ENCODE measurements at regions not wholly inside any gene's neighbourhood (a gene's known extent, or its start where the extent isn't known, plus 50 kb on each side); places are given as distances from the start of the nearest gene placed in this dataset.

DNA sequence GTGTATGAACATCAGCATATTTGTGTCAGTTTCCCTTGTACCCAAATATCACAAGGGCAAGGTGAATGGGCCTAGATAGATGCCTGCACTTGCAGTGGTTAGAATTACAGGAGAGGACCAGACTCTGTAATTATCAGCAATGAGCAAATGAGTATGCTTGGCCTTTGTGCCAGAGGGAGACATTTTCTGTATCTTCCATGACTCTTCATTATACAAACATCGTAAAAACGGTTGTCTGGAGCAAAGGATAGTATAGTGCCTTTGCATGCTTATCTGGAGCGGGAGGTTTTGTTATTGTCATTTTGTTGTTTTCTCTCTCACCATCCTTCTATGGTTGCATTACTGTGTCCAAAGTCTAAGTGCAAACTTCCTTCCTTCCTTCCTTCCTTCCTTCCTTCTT lies 1568.5 kb upstream of the NUDT12 start (continued):
- TF ChIP-seq, protein P1, sequence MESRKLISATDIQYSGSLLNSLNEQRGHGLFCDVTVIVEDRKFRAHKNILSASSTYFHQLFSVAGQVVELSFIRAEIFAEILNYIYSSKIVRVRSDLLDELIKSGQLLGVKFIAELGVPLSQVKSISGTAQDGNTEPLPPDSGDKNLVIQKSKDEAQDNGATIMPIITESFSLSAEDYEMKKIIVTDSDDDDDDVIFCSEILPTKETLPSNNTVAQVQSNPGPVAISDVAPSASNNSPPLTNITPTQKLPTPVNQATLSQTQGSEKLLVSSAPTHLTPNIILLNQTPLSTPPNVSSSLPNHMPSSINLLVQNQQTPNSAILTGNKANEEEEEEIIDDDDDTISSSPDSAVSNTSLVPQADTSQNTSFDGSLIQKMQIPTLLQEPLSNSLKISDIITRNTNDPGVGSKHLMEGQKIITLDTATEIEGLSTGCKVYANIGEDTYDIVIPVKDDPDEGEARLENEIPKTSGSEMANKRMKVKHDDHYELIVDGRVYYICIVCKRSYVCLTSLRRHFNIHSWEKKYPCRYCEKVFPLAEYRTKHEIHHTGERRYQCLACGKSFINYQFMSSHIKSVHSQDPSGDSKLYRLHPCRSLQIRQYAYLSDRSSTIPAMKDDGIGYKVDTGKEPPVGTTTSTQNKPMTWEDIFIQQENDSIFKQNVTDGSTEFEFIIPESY (IDR thresholded peaks at IDR 0.05) = no peak
- TF ChIP-seq FOXA1 (IDR thresholded peaks at IDR 0.05) (no peak), EGR1 (IDR thresholded peaks at IDR 0.05; ENCODE audit: low read depth in 2 of 2) (no peak), NR2F2 (IDR thresholded peaks at IDR 0.05) (no peak), TAF1 (conservative IDR thresholded peaks at IDR 0.05) (no peak), RXRA (IDR thresholded peaks at IDR 0.05) (no peak), RAD21 (IDR thresholded peaks at IDR 0.05) (no peak), SP1 (IDR thresholded peaks at IDR 0.05) (no peak)
- TF ChIP-seq, protein P2, sequence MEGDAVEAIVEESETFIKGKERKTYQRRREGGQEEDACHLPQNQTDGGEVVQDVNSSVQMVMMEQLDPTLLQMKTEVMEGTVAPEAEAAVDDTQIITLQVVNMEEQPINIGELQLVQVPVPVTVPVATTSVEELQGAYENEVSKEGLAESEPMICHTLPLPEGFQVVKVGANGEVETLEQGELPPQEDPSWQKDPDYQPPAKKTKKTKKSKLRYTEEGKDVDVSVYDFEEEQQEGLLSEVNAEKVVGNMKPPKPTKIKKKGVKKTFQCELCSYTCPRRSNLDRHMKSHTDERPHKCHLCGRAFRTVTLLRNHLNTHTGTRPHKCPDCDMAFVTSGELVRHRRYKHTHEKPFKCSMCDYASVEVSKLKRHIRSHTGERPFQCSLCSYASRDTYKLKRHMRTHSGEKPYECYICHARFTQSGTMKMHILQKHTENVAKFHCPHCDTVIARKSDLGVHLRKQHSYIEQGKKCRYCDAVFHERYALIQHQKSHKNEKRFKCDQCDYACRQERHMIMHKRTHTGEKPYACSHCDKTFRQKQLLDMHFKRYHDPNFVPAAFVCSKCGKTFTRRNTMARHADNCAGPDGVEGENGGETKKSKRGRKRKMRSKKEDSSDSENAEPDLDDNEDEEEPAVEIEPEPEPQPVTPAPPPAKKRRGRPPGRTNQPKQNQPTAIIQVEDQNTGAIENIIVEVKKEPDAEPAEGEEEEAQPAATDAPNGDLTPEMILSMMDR (IDR thresholded peaks at IDR 0.05; ENCODE audit: low read depth, low read length, missing input control) = no peak

DNA sequence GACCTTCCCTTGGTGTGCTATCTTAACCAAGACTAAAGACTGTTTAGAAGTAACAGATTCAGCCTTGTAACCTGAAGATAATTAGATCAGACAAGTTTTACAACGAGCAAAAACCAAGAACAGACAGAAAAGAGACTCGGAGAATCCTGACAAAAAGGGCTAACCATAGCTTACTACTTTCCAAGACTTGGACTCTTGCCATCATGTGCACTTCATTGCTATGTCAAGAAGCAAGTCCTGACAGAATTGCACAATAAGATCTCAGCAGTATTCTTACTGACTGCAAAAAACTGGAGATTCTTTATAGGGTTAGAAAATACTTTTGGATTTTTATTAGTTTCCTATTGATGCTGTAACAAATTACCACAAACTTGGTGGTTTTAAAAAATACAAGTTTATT lies 1539.0 kb upstream of the NUDT12 start:
- no peaks in the 10 kb centered on the region for H3K9me3 ChIP-seq (ENCODE audit: control insufficient read depth in 4 of 4, low read length in 3 of 4)
- no peak for TF ChIP-seq YY1 (IDR thresholded peaks at IDR 0.05)
- TF ChIP-seq, protein P2 (IDR thresholded peaks at IDR 0.05; ENCODE audit: low read depth, low read length, missing input control) = no peak
- no peak for TF ChIP-seq FOXA2 (IDR thresholded peaks at IDR 0.05)
- no peak for TF ChIP-seq JUND (IDR thresholded peaks at IDR 0.05)
- no peak for TF ChIP-seq GABPA (IDR thresholded peaks at IDR 0.05 in 1 of 2, conservative IDR thresholded peaks at IDR 0.05 in 1 of 2)
- TF ChIP-seq HNF4A (conservative IDR thresholded peaks at IDR 0.05) = no peak
- TF ChIP-seq, protein P1 (IDR thresholded peaks at IDR 0.05) = no peak
- TF ChIP-seq FOXA1 (IDR thresholded peaks at IDR 0.05) = no peak
- no peak for TF ChIP-seq RXRA (IDR thresholded peaks at IDR 0.05)
- no peak for TF ChIP-seq TAF1 (conservative IDR thresholded peaks at IDR 0.05)
- TF ChIP-seq, protein P3, sequence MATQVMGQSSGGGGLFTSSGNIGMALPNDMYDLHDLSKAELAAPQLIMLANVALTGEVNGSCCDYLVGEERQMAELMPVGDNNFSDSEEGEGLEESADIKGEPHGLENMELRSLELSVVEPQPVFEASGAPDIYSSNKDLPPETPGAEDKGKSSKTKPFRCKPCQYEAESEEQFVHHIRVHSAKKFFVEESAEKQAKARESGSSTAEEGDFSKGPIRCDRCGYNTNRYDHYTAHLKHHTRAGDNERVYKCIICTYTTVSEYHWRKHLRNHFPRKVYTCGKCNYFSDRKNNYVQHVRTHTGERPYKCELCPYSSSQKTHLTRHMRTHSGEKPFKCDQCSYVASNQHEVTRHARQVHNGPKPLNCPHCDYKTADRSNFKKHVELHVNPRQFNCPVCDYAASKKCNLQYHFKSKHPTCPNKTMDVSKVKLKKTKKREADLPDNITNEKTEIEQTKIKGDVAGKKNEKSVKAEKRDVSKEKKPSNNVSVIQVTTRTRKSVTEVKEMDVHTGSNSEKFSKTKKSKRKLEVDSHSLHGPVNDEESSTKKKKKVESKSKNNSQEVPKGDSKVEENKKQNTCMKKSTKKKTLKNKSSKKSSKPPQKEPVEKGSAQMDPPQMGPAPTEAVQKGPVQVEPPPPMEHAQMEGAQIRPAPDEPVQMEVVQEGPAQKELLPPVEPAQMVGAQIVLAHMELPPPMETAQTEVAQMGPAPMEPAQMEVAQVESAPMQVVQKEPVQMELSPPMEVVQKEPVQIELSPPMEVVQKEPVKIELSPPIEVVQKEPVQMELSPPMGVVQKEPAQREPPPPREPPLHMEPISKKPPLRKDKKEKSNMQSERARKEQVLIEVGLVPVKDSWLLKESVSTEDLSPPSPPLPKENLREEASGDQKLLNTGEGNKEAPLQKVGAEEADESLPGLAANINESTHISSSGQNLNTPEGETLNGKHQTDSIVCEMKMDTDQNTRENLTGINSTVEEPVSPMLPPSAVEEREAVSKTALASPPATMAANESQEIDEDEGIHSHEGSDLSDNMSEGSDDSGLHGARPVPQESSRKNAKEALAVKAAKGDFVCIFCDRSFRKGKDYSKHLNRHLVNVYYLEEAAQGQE (IDR thresholded peaks at IDR 0.05) = no peak
- TF ChIP-seq, protein P4, sequence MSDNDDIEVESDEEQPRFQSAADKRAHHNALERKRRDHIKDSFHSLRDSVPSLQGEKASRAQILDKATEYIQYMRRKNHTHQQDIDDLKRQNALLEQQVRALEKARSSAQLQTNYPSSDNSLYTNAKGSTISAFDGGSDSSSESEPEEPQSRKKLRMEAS (IDR thresholded peaks at IDR 0.05) = no peak
- no peak for TF ChIP-seq EGR1 (IDR thresholded peaks at IDR 0.05; ENCODE audit: low read depth in 2 of 2)

More for the DNA sequence above, 1539.0 kb upstream of the NUDT12 start:
- H3K4me1 ChIP-seq (ENCODE audit: control insufficient read depth in 4 of 4, insufficient read depth in 4 of 4, low read length in 3 of 4) = no peaks in the 10 kb centered on the region
- H3K27me3 ChIP-seq (ENCODE audit: control insufficient read depth in 4 of 4, insufficient read depth in 4 of 4, low read length in 3 of 4) = no peaks in the 10 kb centered on the region
- 49% methylated on average over 2 of the region's 2 CpGs for WGBS
- H3K9ac ChIP-seq (ENCODE audit: low read depth in 1 of 2, low read length in 2 of 2) = no peak overlapping the region
- no peak overlapping the region for H3K27ac ChIP-seq (ENCODE audit: low read depth in 1 of 2, low read length in 2 of 2)
- no peak for DNase-seq (ENCODE audit: low spot score)
- no peak overlapping the region for H3K4me3 ChIP-seq (ENCODE audit: low read depth in 1 of 3, low read length in 3 of 3)
- no peaks in the 10 kb centered on the region for H3K36me3 ChIP-seq (ENCODE audit: control insufficient read depth in 4 of 4, insufficient read depth in 3 of 4, low read depth in 1 of 4, low read length in 3 of 4)

Data from liver (tissue), 8 donors.